ENCODE measurements at regions not wholly inside any gene's neighbourhood (a gene's known extent, or its start where the extent isn't known, plus 50 kb on each side); places are given as distances from the start of the nearest gene placed in this dataset.

DNA sequence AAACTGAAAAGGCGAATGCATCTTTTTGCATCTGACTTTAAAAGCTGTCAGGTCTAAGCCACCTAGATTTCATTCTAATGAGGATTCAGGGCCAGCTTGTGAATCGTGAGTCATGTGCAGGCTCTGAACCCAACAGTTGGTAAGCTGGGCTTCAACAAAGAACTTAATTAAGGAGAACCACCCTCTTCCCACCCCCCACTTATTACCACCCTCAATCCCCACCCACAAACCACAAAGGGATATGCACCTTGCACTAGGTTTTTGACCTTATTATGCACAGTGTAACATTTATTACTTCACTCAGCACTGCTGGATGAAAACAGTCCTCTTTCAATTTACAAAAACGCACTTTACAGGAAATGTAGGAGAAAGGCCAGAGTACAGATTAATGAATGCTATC lies 94.1 kb upstream of the LIN7C start:
- TF ChIP-seq FOSL2 (IDR thresholded peaks at IDR 0.05) (no peak), FOSL2 (CRISPR knock-in tag; IDR thresholded peaks at IDR 0.05) (no peak), KDM1A (IDR thresholded peaks at IDR 0.05; ENCODE audit: low read depth) (no peak), POLR2A (IDR thresholded peaks at IDR 0.05; ENCODE audit: low read length) (no peak), MAFK (IDR thresholded peaks at IDR 0.05; ENCODE audit: partially characterized antibody) (no peak), CEBPB (IDR thresholded peaks at IDR 0.05) (no peak), CHD4 (IDR thresholded peaks at IDR 0.05; ENCODE audit: borderline replicate concordance) (no peak), EP300 (IDR thresholded peaks at IDR 0.05) (no peak), RCOR1 (IDR thresholded peaks at IDR 0.05; ENCODE audit: low read depth, low read length) (no peak), CHD2 (IDR thresholded peaks at IDR 0.05; ENCODE audit: low read length, partially characterized antibody) (no peak), NR3C1 (IDR thresholded peaks at IDR 0.05) (no peak)
- TF ChIP-seq, protein P1, sequence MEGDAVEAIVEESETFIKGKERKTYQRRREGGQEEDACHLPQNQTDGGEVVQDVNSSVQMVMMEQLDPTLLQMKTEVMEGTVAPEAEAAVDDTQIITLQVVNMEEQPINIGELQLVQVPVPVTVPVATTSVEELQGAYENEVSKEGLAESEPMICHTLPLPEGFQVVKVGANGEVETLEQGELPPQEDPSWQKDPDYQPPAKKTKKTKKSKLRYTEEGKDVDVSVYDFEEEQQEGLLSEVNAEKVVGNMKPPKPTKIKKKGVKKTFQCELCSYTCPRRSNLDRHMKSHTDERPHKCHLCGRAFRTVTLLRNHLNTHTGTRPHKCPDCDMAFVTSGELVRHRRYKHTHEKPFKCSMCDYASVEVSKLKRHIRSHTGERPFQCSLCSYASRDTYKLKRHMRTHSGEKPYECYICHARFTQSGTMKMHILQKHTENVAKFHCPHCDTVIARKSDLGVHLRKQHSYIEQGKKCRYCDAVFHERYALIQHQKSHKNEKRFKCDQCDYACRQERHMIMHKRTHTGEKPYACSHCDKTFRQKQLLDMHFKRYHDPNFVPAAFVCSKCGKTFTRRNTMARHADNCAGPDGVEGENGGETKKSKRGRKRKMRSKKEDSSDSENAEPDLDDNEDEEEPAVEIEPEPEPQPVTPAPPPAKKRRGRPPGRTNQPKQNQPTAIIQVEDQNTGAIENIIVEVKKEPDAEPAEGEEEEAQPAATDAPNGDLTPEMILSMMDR (IDR thresholded peaks at IDR 0.05), result no peak
- TF ChIP-seq, protein P2, sequence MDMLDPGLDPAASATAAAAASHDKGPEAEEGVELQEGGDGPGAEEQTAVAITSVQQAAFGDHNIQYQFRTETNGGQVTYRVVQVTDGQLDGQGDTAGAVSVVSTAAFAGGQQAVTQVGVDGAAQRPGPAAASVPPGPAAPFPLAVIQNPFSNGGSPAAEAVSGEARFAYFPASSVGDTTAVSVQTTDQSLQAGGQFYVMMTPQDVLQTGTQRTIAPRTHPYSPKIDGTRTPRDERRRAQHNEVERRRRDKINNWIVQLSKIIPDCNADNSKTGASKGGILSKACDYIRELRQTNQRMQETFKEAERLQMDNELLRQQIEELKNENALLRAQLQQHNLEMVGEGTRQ (IDR thresholded peaks at IDR 0.05), result no peak
- TF ChIP-seq, protein P3, sequence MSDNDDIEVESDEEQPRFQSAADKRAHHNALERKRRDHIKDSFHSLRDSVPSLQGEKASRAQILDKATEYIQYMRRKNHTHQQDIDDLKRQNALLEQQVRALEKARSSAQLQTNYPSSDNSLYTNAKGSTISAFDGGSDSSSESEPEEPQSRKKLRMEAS (IDR thresholded peaks at IDR 0.05), result no peak
